H9 (cell line): ENCODE measurements at regions not wholly inside any gene's neighbourhood (a gene's known extent, or its start where the extent isn't known, plus 50 kb on each side); places are given as distances from the start of the nearest gene placed in this dataset.

Experiments used
- DNase-seq: peaks from one replicate; pipeline ENCODE4 v3.0.0-alpha.2; 2017
- H2AFZ ChIP-seq: one replicate; pipeline ENCODE4 v1.6.1; 2013; ENCODE audit warnings: mild to moderate bottlenecking, low read length, control low read depth, moderate library complexity
- H2AK5ac ChIP-seq: 2 replicates; pipeline ENCODE4 v1.6.1; 2013; ENCODE audit warnings: low read length, control low read depth, mixed read lengths; ENCODE audit not compliant: insufficient read length
- H2BK120ac ChIP-seq: one replicate; pipeline ENCODE4 v1.6.1; 2013; ENCODE audit warnings: low read depth, mild to moderate bottlenecking, low read length, control low read depth, inconsistent platforms; ENCODE audit not compliant: poor library complexity, severe bottlenecking
- H2BK12ac ChIP-seq: 2 replicates; pipeline ENCODE4 v1.6.1; 2013; ENCODE audit warnings: low read length, control low read depth, mixed read lengths, low read depth; ENCODE audit not compliant: insufficient read length
- H2BK15ac ChIP-seq: 2 replicates; pipeline ENCODE4 v1.6.1; 2013; ENCODE audit warnings: low read depth, low read length, control low read depth
- H2BK20ac ChIP-seq: one replicate; pipeline ENCODE4 v1.6.1; 2013; ENCODE audit warnings: low read depth, mild to moderate bottlenecking, low read length, control low read depth, inconsistent platforms; ENCODE audit not compliant: poor library complexity, severe bottlenecking
- H2BK5ac ChIP-seq: 2 replicates; pipeline ENCODE4 v1.6.1; 2013; ENCODE audit warnings: low read length, control low read depth, mixed read lengths; ENCODE audit not compliant: insufficient read length
- H3K14ac ChIP-seq: 2 replicates; pipeline ENCODE4 v1.6.1; 2013; ENCODE audit warnings: low read length, control low read depth; ENCODE audit not compliant: insufficient read depth
- H3K18ac ChIP-seq: 2 replicates; pipeline ENCODE4 v1.6.1; 2013; ENCODE audit warnings: low read depth, mild to moderate bottlenecking, mixed read lengths, low read length, control low read depth; ENCODE audit not compliant: insufficient read length
- H3K23ac ChIP-seq: 2 replicates; pipeline ENCODE4 v1.6.1; 2013; ENCODE audit warnings: low read length, control low read depth, mixed read lengths, low read depth; ENCODE audit not compliant: insufficient read length
- H3K23me2 ChIP-seq: 2 replicates; pipeline ENCODE4 v1.6.1; 2013; ENCODE audit warnings: low read depth, mild to moderate bottlenecking, mixed read lengths, low read length, control low read depth; ENCODE audit not compliant: insufficient read length, poor library complexity, severe bottlenecking
- H3K27ac ChIP-seq: 2 replicates; pipeline ENCODE4 v1.5.1; 2013; ENCODE audit warnings: low read length, control low read depth, mixed read lengths, low read depth; ENCODE audit not compliant: insufficient read length
- H3K27me3 ChIP-seq: 2 replicates; pipeline ENCODE4 v1.6.1; 2013; ENCODE audit warnings: low read length, control low read depth, inconsistent platforms; ENCODE audit not compliant: insufficient read depth
- H3K4ac ChIP-seq: 2 replicates; pipeline ENCODE4 v1.6.1; 2013; ENCODE audit warnings: low read depth, mild to moderate bottlenecking, control low read depth, inconsistent platforms, low read length, moderate library complexity
- H3K4me1 ChIP-seq: 2 replicates; pipeline ENCODE4 v1.6.1; 2013; ENCODE audit warnings: low read length, control low read depth, inconsistent platforms; ENCODE audit not compliant: insufficient read depth
- H3K4me2 ChIP-seq: 2 replicates; pipeline ENCODE4 v1.6.1; 2013; ENCODE audit warnings: low read length, control low read depth, mixed read lengths; ENCODE audit not compliant: insufficient read length, insufficient read depth
- H3K56ac ChIP-seq: 2 replicates; pipeline ENCODE4 v1.6.1; 2013; ENCODE audit warnings: low read depth, mild to moderate bottlenecking, mixed read lengths, low read length, control low read depth; ENCODE audit not compliant: insufficient read length
- H3K79me1 ChIP-seq: 2 replicates; pipeline ENCODE4 v1.6.1; 2013; ENCODE audit warnings: low read depth, mild to moderate bottlenecking, moderate library complexity, low read length, control low read depth, inconsistent platforms; ENCODE audit not compliant: insufficient read depth, poor library complexity, severe bottlenecking
- H3K79me2 ChIP-seq: 2 replicates; pipeline ENCODE4 v1.6.1; 2013; ENCODE audit warnings: low read length, control low read depth, inconsistent platforms; ENCODE audit not compliant: insufficient read depth
- H3K9ac ChIP-seq: 2 replicates; pipeline ENCODE4 v1.6.1; 2013; ENCODE audit warnings: low read length, control low read depth, mixed read lengths; ENCODE audit not compliant: insufficient read length; ENCODE audit errors: extremely low read depth
- H3K9me3 ChIP-seq: one replicate; pipeline ENCODE4 v1.6.1; 2013; ENCODE audit warnings: low read depth, low read length, inconsistent platforms; ENCODE audit not compliant: control insufficient read depth
- H3T11ph ChIP-seq: one replicate; pipeline ENCODE4 v1.6.1; 2013; ENCODE audit warnings: mild to moderate bottlenecking, low read length, control low read depth, inconsistent platforms
- H4K20me1 ChIP-seq: one replicate; pipeline ENCODE4 v1.6.1; 2013; ENCODE audit not compliant: control insufficient read depth, insufficient read length, insufficient read depth
- H4K5ac ChIP-seq: 2 replicates; pipeline ENCODE4 v1.6.1; 2013; ENCODE audit warnings: low read depth, mild to moderate bottlenecking, mixed read lengths, low read length, control low read depth; ENCODE audit not compliant: insufficient read length
- H4K8ac ChIP-seq: replicated peaks from 2 replicates; pipeline ENCODE4 v1.6.1; 2013; ENCODE audit warnings: low read length, control low read depth, mixed read lengths, low read depth; ENCODE audit not compliant: insufficient read length
- H4K91ac ChIP-seq: 2 replicates; pipeline ENCODE4 v1.6.1; 2013; ENCODE audit warnings: low read depth, mild to moderate bottlenecking, moderate library complexity, mixed read lengths, low read length, control low read depth; ENCODE audit not compliant: insufficient read length
- H3K27ac Mint-ChIP-seq, 3 experiments: 2 replicates in 2 of 3; 3 replicates in 1 of 3; pipeline ENCODE4 v1.8.0; 2020 to 2021; ENCODE audit warnings: mixed read lengths in 3 of 3, mild to moderate bottlenecking in 1 of 3, moderate library complexity in 1 of 3
- H3K27me3 Mint-ChIP-seq: 2 replicates; pipeline ENCODE4 v1.8.0; 2021; ENCODE audit warnings: low read depth, mild to moderate bottlenecking, moderate library complexity, mixed read lengths
- H3K36me3 Mint-ChIP-seq, 3 experiments: 2 replicates in 2 of 3; 3 replicates in 1 of 3; pipeline ENCODE4 v1.8.0; 2020 to 2021; ENCODE audit warnings: low read depth in 3 of 3, mixed read lengths in 3 of 3; ENCODE audit not compliant: insufficient read depth in 1 of 3
- H3K4me1 Mint-ChIP-seq, 2 experiments: 2 replicates each; pipeline ENCODE4 v1.8.0; 2020; ENCODE audit warnings: mixed read lengths in 2 of 2
- H3K4me3 Mint-ChIP-seq, 2 experiments: 2 replicates in 1 of 2; 3 replicates in 1 of 2; pipeline ENCODE4 v1.8.0; 2020 to 2021; ENCODE audit warnings: mild to moderate bottlenecking in 2 of 2, mixed read lengths in 2 of 2, moderate library complexity in 1 of 2
- H3K9me3 Mint-ChIP-seq, 2 experiments: 2 replicates in 1 of 2; 3 replicates in 1 of 2; pipeline ENCODE4 v1.8.0; 2020; ENCODE audit warnings: mild to moderate bottlenecking in 2 of 2, mixed read lengths in 2 of 2, moderate library complexity in 1 of 2
- WGBS: extraction: QIAGEN DNeasy Blood & Tissue Kit; methylation state at CpG from one replicate; pipeline ENCODE4 v1.1.7; 2013; ENCODE audit warnings: missing lambda C conversion rate, low lambda C conversion rate, mixed read lengths; ENCODE audit not compliant: insufficient read length; ENCODE audit errors: extremely low coverage; 5-methylcytosine and 5-hydroxymethylcytosine counted together
- TF ChIP-seq, protein P1 (sequence below): fragments of 200-600 bp; sonication (generic); conservative IDR thresholded peaks from 3 replicates; pipeline ENCODE4 v1.8.0; 2021; ENCODE audit warnings: antibody characterized with exemption, mild to moderate bottlenecking

- TF ChIP-seq, protein P1, sequence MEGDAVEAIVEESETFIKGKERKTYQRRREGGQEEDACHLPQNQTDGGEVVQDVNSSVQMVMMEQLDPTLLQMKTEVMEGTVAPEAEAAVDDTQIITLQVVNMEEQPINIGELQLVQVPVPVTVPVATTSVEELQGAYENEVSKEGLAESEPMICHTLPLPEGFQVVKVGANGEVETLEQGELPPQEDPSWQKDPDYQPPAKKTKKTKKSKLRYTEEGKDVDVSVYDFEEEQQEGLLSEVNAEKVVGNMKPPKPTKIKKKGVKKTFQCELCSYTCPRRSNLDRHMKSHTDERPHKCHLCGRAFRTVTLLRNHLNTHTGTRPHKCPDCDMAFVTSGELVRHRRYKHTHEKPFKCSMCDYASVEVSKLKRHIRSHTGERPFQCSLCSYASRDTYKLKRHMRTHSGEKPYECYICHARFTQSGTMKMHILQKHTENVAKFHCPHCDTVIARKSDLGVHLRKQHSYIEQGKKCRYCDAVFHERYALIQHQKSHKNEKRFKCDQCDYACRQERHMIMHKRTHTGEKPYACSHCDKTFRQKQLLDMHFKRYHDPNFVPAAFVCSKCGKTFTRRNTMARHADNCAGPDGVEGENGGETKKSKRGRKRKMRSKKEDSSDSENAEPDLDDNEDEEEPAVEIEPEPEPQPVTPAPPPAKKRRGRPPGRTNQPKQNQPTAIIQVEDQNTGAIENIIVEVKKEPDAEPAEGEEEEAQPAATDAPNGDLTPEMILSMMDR = no peak
- Histone ChIP-seq H3K23ac (no peak overlapping the region), H2BK12ac (no peak overlapping the region), H3K4me1 (no peaks in the 10 kb centered on the region), H3K18ac (no peak overlapping the region), H4K20me1 (no peaks in the 10 kb centered on the region), H2BK15ac (no peak overlapping the region), H3K79me1 (no peaks in the 10 kb centered on the region), H3K14ac (no peak overlapping the region), H3K27ac (no peak overlapping the region), H2AFZ (no peak overlapping the region), H3K4ac (no peak overlapping the region), H3T11ph (no peak overlapping the region), H3K23me2 (no peaks in the 10 kb centered on the region), H3K4me2 (no peak overlapping the region), H2BK5ac (no peak overlapping the region), H3K79me2 (no peaks in the 10 kb centered on the region), H3K27me3 (no peaks in the 10 kb centered on the region), H4K5ac (no peak overlapping the region), H2BK20ac (no peak overlapping the region), H2AK5ac (no peak overlapping the region), H3K56ac (no peak overlapping the region), H2BK120ac (no peak overlapping the region), H4K8ac (no peak overlapping the region), H4K91ac (no peak overlapping the region), H3K9me3 (no peaks in the 10 kb centered on the region), H3K9ac (no peak overlapping the region)
- H3K4me1 Mint-ChIP-seq = peaks cover 2% of the 10 kb centered on the region in 2 experiments; a peak in 3 of 4 replicates
- peaks cover 2 to 16% (median 3%) of the 10 kb centered on the region in 3 experiments; a peak in 5 of 7 replicates for H3K36me3 Mint-ChIP-seq
- DNase-seq = no peak
- H3K27ac Mint-ChIP-seq = no peak overlapping the region
- H3K27me3 Mint-ChIP-seq = no peaks in the 10 kb centered on the region
- WGBS = no CpG with 5 or more reads among the region's 3 CpGs
- no peak overlapping the region for H3K4me3 Mint-ChIP-seq
- H3K9me3 Mint-ChIP-seq = peaks cover 9 to 14% of the 10 kb centered on the region in 2 experiments; a peak in 4 of 5 replicates
Measured at GRCh38 chr18:40307627-40308026, 1647.4 kb upstream of the PIK3C3 start.
